BLaER1 (cell line): ENCODE measurements at regions not wholly inside any gene's neighbourhood (a gene's known extent, or its start where the extent isn't known, plus 50 kb on each side); places are given as distances from the start of the nearest gene placed in this dataset.

ENCODE experiments used
- H3K27ac ChIP-seq: shearing (Covaris generic); formaldehyde crosslinking; 2 replicates; pipeline ENCODE4 v1.8.1; 2022
- H3K27me3 ChIP-seq: shearing (Covaris generic); formaldehyde crosslinking; 2 replicates; pipeline ENCODE4 v1.8.1; 2022
- H3K36me3 ChIP-seq: shearing (Covaris generic); formaldehyde crosslinking; 2 replicates; pipeline ENCODE4 v1.8.1; 2022
- H3K4me1 ChIP-seq: shearing (Covaris generic); formaldehyde crosslinking; 2 replicates; pipeline ENCODE4 v1.8.1; 2022
- H3K4me2 ChIP-seq: shearing (Covaris generic); formaldehyde crosslinking; 2 replicates; pipeline ENCODE4 v1.8.1; 2022
- H3K4me3 ChIP-seq: shearing (Covaris generic); formaldehyde crosslinking; 2 replicates; pipeline ENCODE4 v1.8.1; 2022
- H3K9ac ChIP-seq: shearing (Covaris generic); formaldehyde crosslinking; 2 replicates; pipeline ENCODE4 v1.8.1; 2022
- H3K9me3 ChIP-seq: shearing (Covaris generic); formaldehyde crosslinking; 2 replicates; pipeline ENCODE4 v1.8.1; 2022
- H4K20me1 ChIP-seq: shearing (Covaris generic); formaldehyde crosslinking; 2 replicates; pipeline ENCODE4 v1.8.1; 2022
- Cebpa-rat ChIP-seq: shearing (Covaris generic); IDR thresholded peaks from 2 replicates; pipeline ENCODE4 v1.8.1; 2022

DNA sequence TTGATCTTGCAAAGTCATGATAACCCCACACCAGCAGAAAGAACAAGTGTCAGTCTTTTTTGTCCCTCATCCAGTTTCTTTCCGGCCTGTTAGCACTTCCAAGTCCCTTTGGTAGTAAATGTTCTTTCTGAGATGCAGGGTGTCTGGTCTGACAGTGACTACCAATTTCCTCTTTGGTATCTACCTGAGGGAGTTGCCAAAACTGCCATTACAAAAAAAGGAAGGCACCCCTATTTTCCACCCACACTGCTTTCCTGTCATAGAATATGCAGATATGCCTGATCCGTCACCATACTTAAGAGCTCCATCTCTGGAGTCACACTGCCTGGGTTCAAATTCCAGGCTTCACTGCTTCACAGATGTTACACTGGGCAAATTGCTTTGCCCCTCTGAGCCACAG lies 72.4 kb downstream of the ZNF281 start:
- H3K9me3 ChIP-seq: no peaks in the 10 kb centered on the region
- no peaks in the 10 kb centered on the region for H3K36me3 ChIP-seq
- no peak for TF ChIP-seq Cebpa-rat
- peaks cover 22% of the 10 kb centered on the region for H3K4me1 ChIP-seq
- H3K4me3 ChIP-seq: no peak overlapping the region
- H3K9ac ChIP-seq: no peak overlapping the region
- no peaks in the 10 kb centered on the region for H3K27me3 ChIP-seq
- no peak overlapping the region for H3K27ac ChIP-seq
- H4K20me1 ChIP-seq: no peaks in the 10 kb centered on the region
- peak overlapping the region; percentile 74 for H3K4me2 ChIP-seq

DNA sequence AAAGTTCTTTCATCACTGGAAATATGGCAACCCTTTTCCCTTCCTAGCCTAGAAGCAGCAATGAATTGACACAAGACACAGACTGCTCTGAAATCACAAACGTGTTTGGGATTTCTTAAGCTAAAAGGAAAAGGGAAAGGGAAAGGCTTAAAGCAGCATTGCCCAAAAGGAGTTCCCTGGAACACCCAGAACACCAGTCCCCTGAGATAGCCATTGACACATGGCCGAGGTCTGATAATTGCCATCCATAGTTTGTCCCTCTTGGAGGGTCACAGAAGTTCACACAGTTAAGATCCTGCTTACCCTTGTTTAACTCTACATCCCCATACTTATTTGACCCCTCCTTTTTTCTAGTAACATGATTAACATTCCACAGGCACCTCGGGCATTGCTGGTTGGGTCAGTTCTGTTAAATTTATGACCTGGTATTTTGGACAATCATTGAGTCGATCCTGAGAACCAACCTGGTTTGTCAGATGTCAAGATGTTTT lies 72.9 kb downstream of the ZNF281 start:
- Histone ChIP-seq H3K9ac (no peak overlapping the region), H4K20me1 (no peaks in the 10 kb centered on the region), H3K27me3 (no peaks in the 10 kb centered on the region), H3K4me3 (no peak overlapping the region), H3K27ac (no peak overlapping the region), H3K36me3 (no peaks in the 10 kb centered on the region), H3K4me1 (peaks cover 22% of the 10 kb centered on the region), H3K9me3 (no peaks in the 10 kb centered on the region), H3K4me2 (peak overlapping the region; percentile 74)
- TF ChIP-seq Cebpa-rat: no peak

DNA sequence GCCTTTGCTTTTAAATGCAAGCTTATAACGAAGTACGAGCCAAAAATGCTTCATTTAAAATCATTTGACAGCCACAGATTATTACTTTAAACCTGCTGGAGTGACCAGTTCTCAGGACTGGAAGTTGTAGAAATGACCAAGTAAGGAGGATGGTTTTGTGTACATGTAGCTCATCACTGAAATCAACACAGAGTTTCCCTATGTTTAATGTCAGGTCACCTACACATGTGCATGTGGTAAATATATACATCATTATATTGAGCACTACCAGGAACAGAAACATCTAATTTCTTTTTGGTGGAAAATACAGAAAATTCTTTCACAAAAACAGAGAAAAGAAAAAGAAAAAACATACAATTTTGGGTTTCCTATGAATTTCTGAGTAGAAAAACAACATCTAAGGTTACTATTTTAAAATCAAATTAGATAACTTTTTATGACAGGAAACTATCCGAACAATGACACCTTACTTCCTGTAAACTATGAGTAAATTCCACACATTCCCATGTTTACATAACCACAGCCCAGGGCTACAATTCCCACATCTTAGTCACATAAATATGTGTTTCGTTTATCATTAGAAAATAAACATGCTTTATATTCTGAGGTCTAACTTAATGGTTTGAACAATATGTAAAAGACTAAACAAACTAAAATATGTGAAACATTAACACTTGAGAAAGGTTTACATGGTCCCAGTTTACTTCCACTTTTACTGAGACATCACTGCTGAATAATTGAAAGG lies 73.6 kb downstream of the ZNF281 start:
- H3K4me1 ChIP-seq: peaks cover 22% of the 10 kb centered on the region
- no peak overlapping the region for H3K4me2 ChIP-seq

DNA sequence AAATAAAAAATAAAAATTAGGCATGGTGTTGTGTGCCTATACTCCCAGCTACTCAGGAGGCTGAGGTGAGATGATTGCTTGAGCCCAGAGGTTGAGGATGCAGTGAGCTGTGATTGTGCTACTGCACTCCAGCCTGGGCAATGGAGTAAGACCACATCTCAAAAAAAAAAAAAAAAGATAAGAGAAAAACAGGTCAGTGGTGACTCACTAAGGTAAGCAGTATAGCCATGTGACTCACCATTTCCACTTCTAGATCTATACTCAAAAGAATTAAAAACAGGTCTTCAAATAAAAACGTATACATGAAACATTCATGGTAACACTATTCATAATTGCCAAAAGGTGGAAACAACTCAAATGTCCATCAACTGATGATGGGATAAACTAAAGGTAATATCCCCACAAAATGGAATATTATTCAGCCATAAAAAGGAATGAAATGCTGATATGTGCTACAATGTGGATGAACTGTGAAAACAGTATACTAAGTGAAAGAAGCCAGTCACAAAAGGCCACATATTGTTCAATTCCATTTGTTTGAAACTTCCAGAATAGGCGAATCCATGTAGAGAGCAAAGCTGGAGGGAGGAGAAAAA lies 75.1 kb downstream of the ZNF281 start:
- H3K4me1 ChIP-seq: peaks cover 22% of the 10 kb centered on the region
- H3K36me3 ChIP-seq: no peaks in the 10 kb centered on the region
- H4K20me1 ChIP-seq: no peaks in the 10 kb centered on the region
- no peak overlapping the region for H3K4me2 ChIP-seq
- no peak overlapping the region for H3K9ac ChIP-seq
- H3K4me3 ChIP-seq: no peak overlapping the region
- H3K9me3 ChIP-seq: no peaks in the 10 kb centered on the region
- no peak for TF ChIP-seq Cebpa-rat
- no peaks in the 10 kb centered on the region for H3K27me3 ChIP-seq
- no peak overlapping the region for H3K27ac ChIP-seq

More for the DNA sequence above, 73.6 kb downstream of the ZNF281 start:
- Histone ChIP-seq H3K36me3 (no peaks in the 10 kb centered on the region), H4K20me1 (no peaks in the 10 kb centered on the region), H3K9ac (no peak overlapping the region), H3K27me3 (no peaks in the 10 kb centered on the region), H3K9me3 (no peaks in the 10 kb centered on the region), H3K27ac (no peak overlapping the region), H3K4me3 (no peak overlapping the region)
- no peak for TF ChIP-seq Cebpa-rat

DNA sequence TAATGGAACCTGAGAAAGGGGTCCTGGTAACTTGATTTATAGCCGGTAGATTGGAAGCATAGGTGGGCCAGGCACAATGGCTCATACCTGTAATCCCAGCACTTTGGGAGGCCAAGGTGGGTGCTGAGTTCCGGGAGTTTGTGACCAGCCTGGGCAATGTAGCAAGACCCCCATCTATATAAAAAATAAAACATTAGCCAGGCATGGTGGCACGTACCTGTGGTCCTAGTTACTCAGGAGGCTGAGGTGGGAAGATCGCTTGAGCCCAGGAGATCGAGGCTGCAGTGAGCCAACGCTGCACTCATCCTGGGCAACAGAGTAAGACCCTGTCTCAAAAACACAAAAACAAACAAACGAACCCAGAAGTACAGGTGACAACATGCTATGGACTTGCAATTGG lies 76.5 kb downstream of the ZNF281 start:
- Histone ChIP-seq H3K27me3 (no peaks in the 10 kb centered on the region), H3K36me3 (no peaks in the 10 kb centered on the region), H3K9ac (no peak overlapping the region), H3K4me3 (no peak overlapping the region), H3K4me1 (peaks cover 16% of the 10 kb centered on the region), H3K27ac (no peak overlapping the region), H3K9me3 (no peaks in the 10 kb centered on the region), H3K4me2 (no peak overlapping the region), H4K20me1 (no peaks in the 10 kb centered on the region)
- no peak for TF ChIP-seq Cebpa-rat

DNA sequence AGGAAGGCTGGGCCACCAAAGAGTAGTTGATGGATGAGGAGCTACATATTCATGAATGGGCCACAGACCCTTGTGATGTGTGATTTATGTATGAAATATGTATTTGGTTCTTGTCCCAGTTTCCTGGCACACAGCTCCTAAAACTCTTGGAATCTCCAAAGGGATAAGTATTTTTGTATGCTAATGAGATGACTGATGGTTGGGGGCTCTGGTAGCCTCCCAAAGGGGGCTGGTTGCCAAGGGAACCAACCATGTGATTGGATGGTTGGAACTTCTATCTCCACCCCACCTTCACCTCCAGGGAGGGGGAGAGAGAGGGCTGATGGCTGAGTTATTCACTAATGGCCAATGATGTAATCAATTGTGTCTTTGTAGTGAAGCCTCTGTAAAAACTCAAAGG lies 77.1 kb downstream of the ZNF281 start:
- Histone ChIP-seq H3K9ac (no peak overlapping the region), H4K20me1 (no peaks in the 10 kb centered on the region), H3K36me3 (no peaks in the 10 kb centered on the region), H3K9me3 (no peaks in the 10 kb centered on the region), H3K27ac (no peak overlapping the region), H3K27me3 (no peaks in the 10 kb centered on the region), H3K4me1 (peaks cover 10% of the 10 kb centered on the region), H3K4me2 (no peak overlapping the region), H3K4me3 (no peak overlapping the region)
- no peak for TF ChIP-seq Cebpa-rat

DNA sequence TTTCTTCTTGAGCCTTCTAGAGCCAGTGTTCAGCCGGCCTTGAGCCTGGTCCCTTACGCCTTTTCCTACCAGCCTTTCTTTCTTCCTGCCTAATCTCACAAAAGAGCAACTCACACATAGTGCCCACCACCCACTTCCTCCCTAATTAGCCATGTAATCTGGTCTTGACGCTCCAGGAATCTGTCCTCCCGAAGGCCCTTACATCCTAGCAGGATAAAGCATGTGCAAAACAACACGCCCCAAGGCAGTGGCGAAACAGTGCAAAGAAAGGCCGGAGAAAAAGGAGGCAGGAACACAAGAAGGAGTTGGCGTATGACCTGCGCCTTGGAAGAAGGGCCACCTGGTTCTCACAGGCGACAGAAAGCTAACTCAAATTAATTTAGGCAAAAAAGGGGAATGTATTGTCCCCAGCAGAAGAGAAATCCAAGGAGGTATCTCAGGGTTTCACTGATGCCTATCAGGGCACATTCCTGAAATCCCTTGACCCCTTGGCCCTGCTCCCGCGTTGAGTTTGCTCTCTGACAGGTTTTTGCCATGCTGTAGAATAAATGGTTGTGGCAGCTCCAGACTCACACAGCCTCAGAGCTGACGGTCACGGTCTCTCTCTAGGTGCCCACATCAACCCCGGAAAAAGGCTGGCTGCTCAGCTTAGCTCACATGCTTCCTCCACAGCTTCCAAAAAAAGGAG lies 79.0 kb downstream of the ZNF281 start:
- H3K27me3 ChIP-seq: no peaks in the 10 kb centered on the region
- H3K4me2 ChIP-seq: no peak overlapping the region
- no peaks in the 10 kb centered on the region for H3K36me3 ChIP-seq
- no peak overlapping the region for H3K4me3 ChIP-seq
- H3K9ac ChIP-seq: no peak overlapping the region
- H4K20me1 ChIP-seq: no peaks in the 10 kb centered on the region
- no peak overlapping the region for H3K27ac ChIP-seq
- no peak for TF ChIP-seq Cebpa-rat
- no peaks in the 10 kb centered on the region for H3K9me3 ChIP-seq
- no peaks in the 10 kb centered on the region for H3K4me1 ChIP-seq

DNA sequence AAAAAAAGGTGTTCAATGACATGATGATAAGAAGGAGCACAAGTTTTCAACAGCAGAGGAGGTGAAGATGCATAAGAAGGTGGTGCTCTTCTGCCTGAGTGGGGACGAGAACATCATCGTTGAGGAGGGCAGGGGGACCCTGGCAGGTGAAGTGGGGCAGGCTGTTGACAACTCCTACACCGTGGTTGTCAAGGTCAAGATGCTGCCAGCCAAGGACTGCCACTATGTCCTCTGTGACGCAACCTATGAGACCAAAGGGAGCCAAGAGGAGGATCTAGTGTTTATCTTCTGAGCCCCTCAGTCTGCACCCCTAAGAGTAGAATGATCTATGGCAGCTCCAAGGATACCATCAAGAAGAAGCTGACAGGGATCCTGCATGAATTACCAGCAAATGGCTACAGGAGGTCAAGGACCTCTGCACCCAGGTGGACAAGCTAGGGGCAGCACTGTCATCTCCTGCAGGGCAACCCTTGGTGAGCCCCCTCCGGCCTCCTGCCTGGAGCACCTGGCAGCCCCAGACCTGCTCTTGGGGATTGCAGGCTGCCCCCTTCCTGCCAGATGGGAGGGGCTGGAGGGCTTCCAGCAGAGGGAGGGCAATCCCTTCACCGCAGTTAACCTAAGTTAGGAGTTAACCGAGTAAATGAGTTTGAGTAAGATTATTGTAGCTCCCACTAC lies 80.5 kb downstream of the ZNF281 start:
- no peaks in the 10 kb centered on the region for H3K9me3 ChIP-seq
- no peak overlapping the region for H3K4me2 ChIP-seq
- no peaks in the 10 kb centered on the region for H3K36me3 ChIP-seq
- no peaks in the 10 kb centered on the region for H4K20me1 ChIP-seq
- no peak overlapping the region for H3K4me3 ChIP-seq
- TF ChIP-seq Cebpa-rat: no peak
- no peaks in the 10 kb centered on the region for H3K27me3 ChIP-seq
- H3K4me1 ChIP-seq: no peaks in the 10 kb centered on the region
- H3K9ac ChIP-seq: no peak overlapping the region
- H3K27ac ChIP-seq: no peak overlapping the region

DNA sequence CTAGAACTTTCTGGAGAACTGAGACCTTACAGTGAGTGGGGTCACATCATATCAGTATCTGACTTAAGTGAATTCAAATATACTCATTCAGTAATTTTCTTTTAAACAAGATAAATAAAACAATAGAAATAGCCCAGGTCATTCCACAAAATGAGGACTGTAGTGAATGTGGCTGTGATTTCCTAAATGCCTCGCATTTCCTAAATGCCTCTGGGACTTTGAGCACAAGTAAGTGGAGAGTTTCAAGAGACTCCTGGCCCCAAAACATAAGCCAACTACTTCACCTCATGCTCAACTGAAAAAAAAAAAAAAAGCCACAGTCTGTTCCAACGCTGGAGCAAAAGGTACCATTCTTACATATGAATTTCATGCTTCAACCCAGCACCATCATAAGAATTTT lies 81.5 kb downstream of the ZNF281 start:
- H4K20me1 ChIP-seq: no peaks in the 10 kb centered on the region

More for the DNA sequence above, 81.5 kb downstream of the ZNF281 start:
- H3K9me3 ChIP-seq: no peaks in the 10 kb centered on the region
- H3K4me3 ChIP-seq: no peak overlapping the region
- H3K4me1 ChIP-seq: no peaks in the 10 kb centered on the region
- no peaks in the 10 kb centered on the region for H3K27me3 ChIP-seq
- H3K27ac ChIP-seq: no peak overlapping the region
- H3K4me2 ChIP-seq: no peak overlapping the region
- no peaks in the 10 kb centered on the region for H3K36me3 ChIP-seq
- H3K9ac ChIP-seq: no peak overlapping the region
- TF ChIP-seq Cebpa-rat: no peak
